Inflammatory macrophage (primary cell): ENCODE measurements at regions not wholly inside any gene's neighbourhood (a gene's known extent, or its start where the extent isn't known, plus 50 kb on each side); places are given as distances from the start of the nearest gene placed in this dataset.
A peak's percentile ranks its signal among the peaks of the same experiment; 100 is the strongest.
"Not testable (repeated sequence)": the region's sequence is repeated elsewhere in the genome, so short reads cannot be mapped to it uniquely, and the experiment has no call there.

ENCODE experiments used
- DNase-seq, 2 donors: peaks; one replicate each; pipeline ENCODE4 v3.0.0-alpha.2; 2020 to 2022

DNA sequence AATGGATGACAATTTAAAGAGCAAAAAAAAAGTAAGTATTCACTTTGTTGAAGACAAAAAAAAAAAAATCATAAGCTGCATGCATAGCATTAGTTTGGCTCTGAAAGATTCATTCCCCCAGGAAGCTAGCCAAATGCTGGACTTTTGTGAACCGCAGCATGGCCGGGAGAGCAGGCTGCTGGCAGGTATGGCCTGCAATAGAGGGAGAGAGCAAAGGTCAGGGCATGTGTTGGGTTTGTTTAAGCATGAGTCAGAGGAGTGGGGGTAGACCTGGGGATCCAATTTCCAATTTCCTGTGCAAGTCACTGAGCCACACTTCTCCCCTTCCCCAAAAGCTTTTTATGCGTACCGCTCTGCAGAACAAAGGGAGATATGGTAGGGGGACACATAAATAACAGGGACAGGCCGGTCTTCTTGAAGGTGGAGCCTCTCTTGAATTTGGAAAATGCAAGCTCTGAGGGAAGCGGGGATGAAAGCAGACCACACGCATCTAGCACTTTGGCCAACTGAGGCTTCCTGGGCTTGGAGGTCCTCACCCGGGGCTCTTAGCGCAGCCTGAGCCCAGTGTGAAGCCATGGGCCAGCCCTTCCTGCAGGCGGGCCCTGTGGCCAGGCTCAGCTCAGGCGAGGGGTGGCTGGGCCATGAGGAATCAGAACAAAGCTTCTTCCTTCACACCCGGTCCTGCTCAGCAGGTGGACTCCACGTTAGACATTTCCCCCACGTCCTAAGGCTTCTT is 171.1 kb downstream of the TOMM20 start:
- DNase-seq: no peak

- DNase-seq: no peak
These were observed 171.8 kb downstream of the TOMM20 start for GRCh38 chr1:234956821-234957329.

GRCh38 chr1:234955107-234955731 is 173.4 kb downstream of the TOMM20 start:
- peak; percentile 97 to 98 for DNase-seq

DNA sequence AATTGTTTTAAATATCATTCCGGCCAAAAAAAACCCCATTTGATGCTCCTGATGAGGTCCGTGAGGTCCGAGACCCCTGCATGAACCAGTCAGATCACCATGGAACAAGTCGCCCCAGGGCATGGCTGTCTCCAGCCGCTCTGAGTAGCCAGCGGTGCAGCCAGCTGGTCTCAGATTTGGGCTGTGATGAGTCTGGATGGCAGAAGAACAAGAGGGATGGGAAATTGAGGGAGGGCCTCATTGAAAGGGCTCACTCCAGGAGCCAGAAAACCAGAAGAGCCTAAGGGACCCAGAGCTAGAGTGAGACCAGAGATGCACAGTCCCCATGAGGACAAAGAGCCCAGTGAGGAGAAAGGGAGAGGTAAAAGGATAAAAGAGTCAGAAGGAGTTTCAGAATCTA is 174.0 kb downstream of the TOMM20 start:
- DNase-seq: no peak

- no peak for DNase-seq
These were observed 174.8 kb downstream of the TOMM20 start for GRCh38 chr1:234953655-234954405.

GRCh38 chr1:234950598-234950997 is 178.0 kb downstream of the TOMM20 start:
- DNase-seq: no peak

DNA sequence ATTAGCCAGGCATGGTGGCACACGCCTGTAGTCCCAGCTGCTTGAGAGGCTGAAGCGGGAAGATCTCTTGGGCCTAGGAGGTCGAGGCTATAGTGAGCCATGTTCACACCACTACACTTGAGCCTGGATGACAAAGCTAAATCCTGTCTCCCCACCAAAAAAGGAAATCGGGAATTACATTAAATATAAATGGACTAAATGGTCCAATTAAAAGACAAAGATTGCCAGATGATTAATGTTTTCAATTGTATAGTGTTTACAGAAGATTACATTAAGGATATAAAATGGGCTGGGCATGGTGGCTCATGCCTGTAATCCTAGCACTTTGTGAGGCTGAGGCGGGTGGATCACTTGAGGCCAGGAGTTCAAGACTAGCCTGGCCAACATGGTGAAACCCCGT is 179.1 kb downstream of the TOMM20 start:
- DNase-seq: not testable (repeated sequence)

GRCh38 chr1:234944439-234945344 is 183.9 kb downstream of the TOMM20 start:
- peak; percentile 83 to 95 for DNase-seq

DNA sequence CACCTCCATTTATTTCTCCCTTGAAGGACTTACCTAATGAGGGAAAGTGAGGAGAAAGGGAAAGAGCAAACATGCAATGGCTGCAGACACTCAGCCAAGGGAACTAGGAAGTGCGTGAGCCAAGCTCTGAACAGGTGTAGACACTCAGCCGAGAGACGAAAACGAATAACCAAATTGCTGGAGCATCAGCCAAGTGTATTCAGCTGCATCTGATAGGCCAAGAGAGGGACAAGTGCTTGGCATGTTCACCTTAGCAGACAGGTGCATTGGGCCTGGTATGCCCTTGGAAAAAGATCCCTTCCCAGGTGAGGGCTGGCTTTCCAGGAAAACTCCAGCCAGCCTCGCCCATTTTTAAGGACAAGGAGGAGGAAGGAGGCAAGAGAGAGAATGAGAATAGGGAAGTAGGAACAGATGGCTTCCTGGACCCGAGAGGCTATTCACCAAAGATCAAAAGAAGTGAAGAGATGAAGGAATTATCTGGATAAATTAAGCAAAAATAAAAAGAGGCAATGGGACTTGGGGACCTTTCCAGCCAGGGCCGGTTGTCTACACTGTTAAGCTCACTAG is 184.7 kb downstream of the TOMM20 start:
- no peak for DNase-seq

- peak; percentile 70 to 85 for DNase-seq
These were observed 185.6 kb downstream of the TOMM20 start for GRCh38 chr1:234942879-234943506.

GRCh38 chr1:234942012-234942332 is 186.7 kb downstream of the TOMM20 start:
- no peak for DNase-seq

GRCh38 chr1:234941321-234942011 is 187.2 kb downstream of the TOMM20 start:
- no peak for DNase-seq

GRCh38 chr1:234940841-234941240 is 187.8 kb downstream of the TOMM20 start:
- no peak for DNase-seq

DNA sequence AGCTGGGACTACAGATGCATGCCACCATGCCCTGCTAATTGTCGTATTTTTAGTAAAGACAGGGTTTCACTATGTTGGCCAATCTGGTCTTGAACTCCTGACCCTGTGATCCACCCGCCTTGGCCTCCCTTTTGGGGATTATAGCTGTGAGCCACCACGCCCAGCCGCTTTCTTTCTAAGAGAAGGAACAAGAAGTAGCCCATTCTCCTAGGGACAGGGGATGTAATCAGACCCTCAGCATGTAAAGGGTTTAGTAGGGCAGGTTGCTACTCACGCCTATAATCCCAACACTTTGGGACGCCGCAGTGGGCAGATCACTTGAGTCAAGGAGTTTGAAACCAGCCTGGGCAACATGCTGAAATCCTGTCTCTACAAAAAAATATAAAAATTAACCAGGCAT is 189.7 kb downstream of the TOMM20 start:
- DNase-seq: peak; percentile 20 to 36

GRCh38 chr1:234938135-234938534 is 190.5 kb downstream of the TOMM20 start:
- peak in 1 of 2 donors; percentile 74 for DNase-seq

- no peak for DNase-seq
These were observed 191.8 kb downstream of the TOMM20 start for GRCh38 chr1:234936612-234937389.

- DNase-seq: peak; percentile 93 to 97
These were observed 194.0 kb downstream of the TOMM20 start for GRCh38 chr1:234934611-234935033.

DNA sequence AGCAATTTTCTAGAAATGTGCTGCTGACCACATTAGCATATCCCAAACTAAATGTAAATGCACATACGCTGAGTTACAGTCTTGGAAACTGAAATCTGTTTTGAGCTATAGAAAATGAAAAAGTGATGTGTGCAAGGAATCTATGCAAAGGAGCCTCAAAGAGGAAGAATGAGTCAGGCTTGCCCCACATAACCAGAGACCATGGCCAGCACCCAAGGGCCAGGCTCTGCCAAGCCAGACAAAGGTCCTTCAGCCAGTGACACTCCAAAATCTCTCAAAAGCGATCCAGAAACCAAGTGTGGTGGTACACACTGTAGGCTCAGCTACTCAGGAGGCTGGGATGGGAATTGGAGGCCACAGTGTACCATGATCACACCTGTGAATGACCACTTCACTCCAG is 195.2 kb downstream of the TOMM20 start:
- peak; percentile 89 to 91 for DNase-seq

GRCh38 chr1:234932511-234933430 is 195.9 kb downstream of the TOMM20 start:
- peak; percentile 33 to 58 for DNase-seq
